Fibroblast of the aortic adventitia (primary cell): ENCODE measurements at regions not wholly inside any gene's neighbourhood (a gene's known extent, or its start where the extent isn't known, plus 50 kb on each side); places are given as distances from the start of the nearest gene placed in this dataset.
"Not testable (repeated sequence)": the region's sequence is repeated elsewhere in the genome, so short reads cannot be mapped to it uniquely, and the experiment has no call there.

Source experiments
- DNase-seq: peaks from one replicate; pipeline ENCODE4 v3.0.0-alpha.2; 2010; ENCODE audit warnings: low read depth
- H3K4me3 ChIP-seq: 2 replicates; pipeline ENCODE4 v1.5.1; 2011; ENCODE audit warnings: low read depth, mild to moderate bottlenecking, control low read depth, low read length, moderate library complexity
- TF ChIP-seq, protein P1 (sequence below): IDR thresholded peaks from 2 replicates; pipeline ENCODE4 v1.5.1; 2011; ENCODE audit warnings: mild to moderate bottlenecking, low read length, control low read depth, inconsistent platforms; ENCODE audit not compliant: insufficient read depth

DNA sequence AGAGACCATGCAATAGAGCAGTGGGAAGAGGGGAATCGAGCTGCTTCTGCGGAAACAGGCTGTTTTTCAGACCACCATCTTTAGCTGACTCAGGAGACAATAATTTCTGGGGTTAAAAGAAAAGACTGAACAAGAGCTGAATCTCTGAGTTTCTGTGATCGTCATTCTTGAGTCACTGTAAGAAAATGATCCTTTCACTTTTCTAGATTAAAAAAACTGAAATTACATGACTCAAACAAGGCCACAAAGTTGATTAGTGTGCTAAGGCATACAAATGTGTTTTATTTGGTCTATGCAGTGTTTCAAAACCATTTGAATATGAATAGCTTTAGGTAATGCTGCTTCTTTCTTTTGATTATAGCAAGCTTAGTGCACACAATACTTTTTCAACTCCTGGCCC lies 194.4 kb upstream of the RPL34 start:
- no peak overlapping the region for H3K4me3 ChIP-seq
- peak; percentile 68 for DNase-seq
- TF ChIP-seq, protein P1, sequence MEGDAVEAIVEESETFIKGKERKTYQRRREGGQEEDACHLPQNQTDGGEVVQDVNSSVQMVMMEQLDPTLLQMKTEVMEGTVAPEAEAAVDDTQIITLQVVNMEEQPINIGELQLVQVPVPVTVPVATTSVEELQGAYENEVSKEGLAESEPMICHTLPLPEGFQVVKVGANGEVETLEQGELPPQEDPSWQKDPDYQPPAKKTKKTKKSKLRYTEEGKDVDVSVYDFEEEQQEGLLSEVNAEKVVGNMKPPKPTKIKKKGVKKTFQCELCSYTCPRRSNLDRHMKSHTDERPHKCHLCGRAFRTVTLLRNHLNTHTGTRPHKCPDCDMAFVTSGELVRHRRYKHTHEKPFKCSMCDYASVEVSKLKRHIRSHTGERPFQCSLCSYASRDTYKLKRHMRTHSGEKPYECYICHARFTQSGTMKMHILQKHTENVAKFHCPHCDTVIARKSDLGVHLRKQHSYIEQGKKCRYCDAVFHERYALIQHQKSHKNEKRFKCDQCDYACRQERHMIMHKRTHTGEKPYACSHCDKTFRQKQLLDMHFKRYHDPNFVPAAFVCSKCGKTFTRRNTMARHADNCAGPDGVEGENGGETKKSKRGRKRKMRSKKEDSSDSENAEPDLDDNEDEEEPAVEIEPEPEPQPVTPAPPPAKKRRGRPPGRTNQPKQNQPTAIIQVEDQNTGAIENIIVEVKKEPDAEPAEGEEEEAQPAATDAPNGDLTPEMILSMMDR: no peak

DNA sequence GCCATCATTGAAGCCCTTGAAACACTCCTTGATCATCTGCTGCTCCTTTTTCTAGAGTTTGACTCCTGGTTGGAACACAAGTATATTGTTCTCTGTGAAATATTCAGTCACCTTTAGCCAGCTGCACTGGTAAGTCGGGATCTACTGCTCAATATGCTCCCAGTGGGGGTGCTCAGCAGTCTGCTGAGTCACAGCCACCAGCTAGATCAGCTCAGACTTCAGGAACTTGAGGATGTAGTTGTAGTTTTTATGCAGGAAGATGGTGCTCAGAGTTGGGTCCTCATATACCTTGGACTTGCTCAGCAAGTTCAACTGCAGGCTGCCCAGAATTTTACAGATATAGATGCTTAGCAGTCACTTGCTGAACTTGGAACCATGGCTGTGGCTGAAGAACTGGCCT lies 202.5 kb upstream of the RPL34 start:
- TF ChIP-seq, protein P1: no peak
- no peak for DNase-seq
- no peak overlapping the region for H3K4me3 ChIP-seq

DNA sequence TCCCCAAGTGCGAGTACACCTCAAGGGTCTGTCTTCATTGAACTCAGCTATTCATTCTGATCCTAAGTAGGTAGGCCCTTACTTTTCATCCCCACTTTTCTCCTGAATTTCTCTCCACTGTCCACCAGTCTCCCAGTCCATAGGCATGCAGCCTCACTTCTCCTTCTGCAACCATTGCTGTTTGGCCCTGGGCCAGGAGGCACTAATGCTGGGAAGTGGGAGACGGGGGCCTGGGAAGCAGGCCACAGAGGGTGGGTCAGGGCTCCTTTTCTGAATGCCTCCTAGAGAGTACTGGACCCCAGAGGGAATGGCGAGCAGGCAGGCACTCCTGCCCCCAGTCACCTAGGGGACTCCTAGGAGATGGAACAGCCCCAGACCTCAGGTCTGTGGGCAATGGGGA lies 203.5 kb upstream of the RPL34 start:
- H3K4me3 ChIP-seq: no peak overlapping the region
- TF ChIP-seq, protein P1: no peak
- DNase-seq: no peak

DNA sequence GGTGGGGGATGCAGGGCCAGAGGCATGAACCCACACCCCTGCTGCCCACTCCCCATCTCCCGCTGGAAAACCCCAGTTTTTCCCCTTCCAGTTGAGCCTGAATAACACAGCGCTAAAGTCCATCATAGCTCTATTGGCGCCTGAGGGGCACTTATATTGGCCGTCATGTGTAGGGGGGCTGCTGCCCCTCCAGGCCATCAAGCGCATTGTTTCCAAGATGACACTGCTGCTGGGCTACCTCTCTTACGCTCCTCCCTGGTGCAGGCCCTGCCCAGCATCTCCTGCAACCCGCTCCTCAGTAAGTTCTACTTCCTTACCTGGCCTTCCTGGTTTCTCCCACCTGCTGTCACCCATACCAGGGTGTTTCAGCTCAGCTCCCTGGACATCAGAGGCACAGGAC lies 205.0 kb upstream of the RPL34 start:
- no peak overlapping the region for H3K4me3 ChIP-seq
- DNase-seq: no peak
- TF ChIP-seq, protein P1: no peak

DNA sequence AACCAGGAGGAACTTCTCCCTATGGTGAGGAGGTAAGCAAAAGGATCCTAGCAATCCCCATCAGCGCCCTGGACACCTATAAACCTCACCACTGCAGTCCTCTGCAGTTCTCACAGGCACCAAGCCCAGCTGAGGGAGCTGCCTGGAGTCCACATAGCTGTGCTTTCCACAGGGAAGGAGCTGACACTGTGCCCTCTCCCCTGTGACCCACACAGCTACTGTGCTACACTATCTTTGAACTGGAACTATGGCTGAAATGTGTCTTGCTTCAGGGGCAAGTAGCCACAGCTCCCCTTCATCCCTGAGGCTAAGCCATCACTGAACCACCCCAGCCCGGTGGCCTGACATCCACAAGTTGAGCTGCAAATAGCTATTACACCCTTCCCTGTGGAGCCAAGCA lies 208.5 kb upstream of the RPL34 start:
- TF ChIP-seq, protein P1: no peak
- no peak overlapping the region for H3K4me3 ChIP-seq
- DNase-seq: no peak

DNA sequence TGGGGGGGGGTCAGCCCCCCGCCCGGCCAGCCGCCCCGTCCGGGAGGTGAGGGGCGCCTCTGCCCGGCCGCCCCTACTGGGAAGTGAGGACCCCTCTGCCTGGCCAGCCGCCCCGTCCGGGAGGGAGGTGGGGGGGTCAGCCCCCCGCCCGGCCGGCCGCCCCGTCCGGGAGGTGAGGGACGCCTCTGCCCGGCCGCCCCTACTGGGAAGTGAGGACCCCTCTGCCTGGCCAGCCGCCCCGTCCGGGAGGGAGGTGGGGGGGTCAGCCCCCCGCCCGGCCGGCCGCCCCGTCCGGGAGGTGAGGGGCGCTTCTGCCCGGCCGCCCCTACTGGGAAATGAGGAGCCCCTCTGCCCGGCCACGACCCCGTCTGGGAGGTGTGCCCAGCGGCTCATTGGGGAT lies 210.7 kb upstream of the RPL34 start:
- DNase-seq, H3K4me3 ChIP-seq: not testable (repeated sequence)

DNA sequence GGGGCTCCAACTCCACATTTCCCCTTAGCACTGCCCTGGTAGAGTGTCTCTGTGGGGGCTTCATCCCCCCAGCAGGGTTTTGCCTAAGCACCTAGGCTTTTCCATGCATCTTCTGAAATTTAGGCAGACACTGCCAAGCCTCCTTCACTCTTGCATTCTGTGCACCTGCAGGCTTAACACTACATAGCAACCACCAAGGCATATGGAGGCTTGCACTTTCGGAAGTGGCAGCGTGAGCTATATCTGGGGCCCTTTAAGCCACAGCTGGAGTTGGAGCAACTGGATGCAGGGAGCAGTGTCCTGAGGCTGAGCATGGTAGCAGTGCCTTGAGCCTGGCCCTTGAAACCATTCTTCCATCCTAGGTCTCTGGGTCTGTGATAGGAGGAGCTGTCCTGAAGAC lies 214.8 kb upstream of the RPL34 start:
- TF ChIP-seq, protein P1: no peak
- no peak overlapping the region for H3K4me3 ChIP-seq
- no peak for DNase-seq
